GM23338 (cell line): ENCODE measurements at regions not wholly inside any gene's neighbourhood (a gene's known extent, or its start where the extent isn't known, plus 50 kb on each side); places are given as distances from the start of the nearest gene placed in this dataset.
A peak's percentile ranks its signal among the peaks of the same experiment; 100 is the strongest.

Source experiments
- ATAC-seq: fragments of 200-7000 bp; cut with Tn5 transposase; 3 replicates; pipeline ENCODE4 v1.9.1; 2020
- DNase-seq: peaks from one replicate; pipeline ENCODE4 v3.0.0-alpha.2; 2015; ENCODE audit warnings: low spot score
- H2AFZ ChIP-seq: fragments of 200-600 bp; sonication (generic); 2 replicates; pipeline ENCODE4 v1.8.0; 2016; ENCODE audit warnings: antibody characterized with exemption, mild to moderate bottlenecking, moderate library complexity
- H3F3A ChIP-seq: fragments of 200-600 bp; sonication (generic); replicated peaks from 2 replicates; pipeline ENCODE4 v1.8.0; 2017; ENCODE audit warnings: antibody characterized with exemption, mixed run types, low read depth
- H3K27ac ChIP-seq: fragments of 200-600 bp; sonication (generic); 2 replicates; pipeline ENCODE4 v1.6.1; 2016; ENCODE audit warnings: low read depth
- H3K27me3 ChIP-seq: fragments of 200-600 bp; sonication (generic); 2 replicates; pipeline ENCODE4 v1.8.0; 2016; ENCODE audit warnings: mild to moderate bottlenecking, mixed run types, moderate library complexity; ENCODE audit not compliant: insufficient read depth
- H3K36me3 ChIP-seq: fragments of 200-600 bp; sonication (generic); 2 replicates; pipeline ENCODE4 v1.8.0; 2016; ENCODE audit warnings: mild to moderate bottlenecking; ENCODE audit not compliant: insufficient read depth
- H3K4me1 ChIP-seq: fragments of 200-600 bp; sonication (generic); 2 replicates; pipeline ENCODE4 v1.8.0; 2016; ENCODE audit warnings: mild to moderate bottlenecking, moderate library complexity; ENCODE audit not compliant: insufficient read depth
- H3K4me2 ChIP-seq: fragments of 200-600 bp; sonication (generic); 2 replicates; pipeline ENCODE4 v1.7.1; 2017; ENCODE audit warnings: mixed run types
- H3K4me3 ChIP-seq: fragments of 200-600 bp; sonication (generic); 2 replicates; pipeline ENCODE4 v1.6.1; 2016; ENCODE audit warnings: mixed run types
- H3K79me2 ChIP-seq: fragments of 200-600 bp; sonication (generic); replicated peaks from 2 replicates; pipeline ENCODE4 v1.8.0; 2017; ENCODE audit warnings: mild to moderate bottlenecking; ENCODE audit not compliant: insufficient read depth
- H3K9me2 ChIP-seq: fragments of 200-600 bp; sonication (generic); 2 replicates; pipeline ENCODE4 v1.8.0; 2017; ENCODE audit not compliant: insufficient read depth
- H4K20me1 ChIP-seq: fragments of 200-600 bp; sonication (generic); replicated peaks from 2 replicates; pipeline ENCODE4 v1.8.0; 2017; ENCODE audit warnings: mild to moderate bottlenecking; ENCODE audit not compliant: insufficient read depth
- H3K27ac Mint-ChIP-seq: 2 replicates; pipeline ENCODE4 v1.8.0; 2020; ENCODE audit warnings: inconsistent platforms, mild to moderate bottlenecking, moderate library complexity, mixed read lengths
- H3K27me3 Mint-ChIP-seq: 3 replicates; pipeline ENCODE4 v1.8.0; 2022; ENCODE audit warnings: low read depth, mild to moderate bottlenecking, moderate library complexity, mixed read lengths, inconsistent platforms; ENCODE audit not compliant: insufficient read depth, poor library complexity
- H3K36me3 Mint-ChIP-seq: 3 replicates; pipeline ENCODE4 v1.8.0; 2021; ENCODE audit warnings: low read depth, mild to moderate bottlenecking, inconsistent platforms, moderate library complexity, mixed read lengths
- H3K4me1 Mint-ChIP-seq: 3 replicates; pipeline ENCODE4 v1.8.0; 2020; ENCODE audit warnings: mild to moderate bottlenecking, inconsistent platforms, mixed read lengths
- H3K4me3 Mint-ChIP-seq: 3 replicates; pipeline ENCODE4 v1.8.0; 2021; ENCODE audit warnings: moderate library complexity, mild to moderate bottlenecking, inconsistent platforms, mixed read lengths
- H3K9me3 Mint-ChIP-seq: 3 replicates; pipeline ENCODE4 v1.8.0; 2020; ENCODE audit warnings: moderate library complexity, mild to moderate bottlenecking, inconsistent platforms, mixed read lengths
- CTCF ChIP-seq, 2 experiments: fragments of 200-600 bp in 1 of 2; sonication (generic) in 1 of 2; conservative IDR thresholded peaks; 2 replicates each; pipeline versions ENCODE4 v1.5.1 to v1.6.1; 2016 to 2017; ENCODE audit warnings: antibody characterized with exemption in 2 of 2, low read depth in 2 of 2, mild to moderate bottlenecking in 2 of 2, moderate library complexity in 1 of 2
- ETS1 ChIP-seq: IDR thresholded peaks from 2 replicates; pipeline ENCODE4 v1.6.1; 2016; ENCODE audit warnings: antibody characterized with exemption
- EZH2 ChIP-seq: fragments of 200-600 bp; sonication (generic); IDR thresholded peaks from one replicate; pipeline ENCODE4 v1.8.0; 2017; ENCODE audit warnings: antibody characterized with exemption, mild to moderate bottlenecking, low read depth; ENCODE audit not compliant: unreplicated experiment
- REST ChIP-seq: IDR thresholded peaks from one replicate; pipeline ENCODE4 v1.6.1; 2018; ENCODE audit warnings: antibody characterized with exemption; ENCODE audit not compliant: unreplicated experiment
- STAT1 ChIP-seq: IDR thresholded peaks from one replicate; pipeline ENCODE4 v1.6.1; 2016; ENCODE audit warnings: antibody characterized with exemption; ENCODE audit not compliant: unreplicated experiment
- ZNF331 ChIP-seq: fragments of 250-450 bp; sonication (Bioruptor Pico); IDR thresholded peaks from 2 replicates; pipeline ENCODE4 v1.5.0; 2020; ENCODE audit warnings: low read depth, mild to moderate bottlenecking, moderate library complexity
- ZNF462 ChIP-seq: fragments of 250-450 bp; sonication (Bioruptor Pico); IDR thresholded peaks from 2 replicates; pipeline ENCODE4 v1.5.0; 2020; ENCODE audit warnings: mild to moderate bottlenecking, moderate library complexity

GRCh38 chr6:154917941-154918340, 77.2 kb upstream of the TIAM2 start (continued):
- TF ChIP-seq CTCF (conservative IDR thresholded peaks at IDR 0.05; ENCODE audit: low read depth in 2 of 2) (no peak), STAT1 (no peak), ZNF331 (CRISPR knock-in tag) (no peak)

GRCh38 chr6:154919806-154920205, 75.3 kb upstream of the TIAM2 start:
- no peaks in the 10 kb centered on the region for H3K36me3 ChIP-seq
- 0 out of 2 replicates have a peak overlapping the region, but pooled peaks have one; percentile 26 for H3K27ac ChIP-seq
- no peaks in the 10 kb centered on the region for H3K27me3 ChIP-seq
- Mint-ChIP-seq H3K36me3 (no peaks in the 10 kb centered on the region), H3K27ac (no peak overlapping the region), H3K9me3 (no peaks in the 10 kb centered on the region), H3K4me3 (no peak overlapping the region), H3K4me1 (peaks cover 19% of the 10 kb centered on the region), H3K27me3 (no peaks in the 10 kb centered on the region)
- ATAC-seq (no peak), DNase-seq (no peak)
- H4K20me1 ChIP-seq = no peaks in the 10 kb centered on the region
- no peaks in the 10 kb centered on the region for H3K9me2 ChIP-seq
- no peak overlapping the region for H3K4me2 ChIP-seq
- H3K79me2 ChIP-seq = no peaks in the 10 kb centered on the region
- no peak overlapping the region for H3K4me3 ChIP-seq
- H3F3A ChIP-seq = no peaks in the 10 kb centered on the region
- TF ChIP-seq EZH2 (no peak), REST (no peak), ETS1 (no peak), ZNF462 (no peak), ZNF331 (CRISPR knock-in tag) (no peak), CTCF (conservative IDR thresholded peaks at IDR 0.05; ENCODE audit: low read depth in 2 of 2) (no peak)
- no peak overlapping the region for H2AFZ ChIP-seq
- H3K4me1 ChIP-seq = peaks cover 9% of the 10 kb centered on the region
